Fibroblast of lung (primary cell): ENCODE measurements at regions not wholly inside any gene's neighbourhood (a gene's known extent, or its start where the extent isn't known, plus 50 kb on each side); places are given as distances from the start of the nearest gene placed in this dataset.

Experiments
- DNase-seq, 2 donors: peaks; one replicate each; pipeline versions ENCODE4 v3.0.0 to v3.0.0-alpha.2; 2010; ENCODE audit warnings: low read depth in 2 of 2
- H2AFZ ChIP-seq: 2 replicates; pipeline ENCODE4 v1.5.1; 2012; ENCODE audit warnings: low read length, control low read depth, inconsistent platforms
- H3K27ac ChIP-seq: 2 replicates; pipeline ENCODE4 v1.5.1; 2011; ENCODE audit warnings: low read length, control low read depth; ENCODE audit not compliant: insufficient read depth
- H3K27me3 ChIP-seq: 2 replicates; pipeline ENCODE4 v1.5.1; 2011; ENCODE audit warnings: mild to moderate bottlenecking, low read length; ENCODE audit not compliant: control insufficient read depth, insufficient read depth
- H3K36me3 ChIP-seq: 2 replicates; pipeline ENCODE4 v1.5.1; 2011; ENCODE audit warnings: low read length; ENCODE audit not compliant: control insufficient read depth, insufficient read depth
- H3K4me1 ChIP-seq: 2 replicates; pipeline ENCODE4 v1.5.1; 2011; ENCODE audit warnings: low read length; ENCODE audit not compliant: control insufficient read depth, insufficient read depth; ENCODE audit errors: extremely low read depth
- H3K4me2 ChIP-seq: 2 replicates; pipeline ENCODE4 v1.5.1; 2011; ENCODE audit warnings: low read length, control low read depth; ENCODE audit not compliant: insufficient read depth; ENCODE audit errors: extremely low read depth
- H3K4me3 ChIP-seq, 4 experiments: fragments of 200-600 bp in 1 of 4; sonication (generic) in 1 of 4; replicated peaks in 1 of 4; 2 replicates each; pipeline ENCODE4 v1.5.1; 2011 to 2016; ENCODE audit warnings: low read length in 4 of 4, low read depth in 3 of 4, mild to moderate bottlenecking in 3 of 4, control low read depth in 2 of 4, inconsistent platforms in 1 of 4, mixed read lengths in 1 of 4; ENCODE audit not compliant: insufficient read depth in 1 of 4; ENCODE audit errors: control extremely low read depth in 1 of 4
- H3K79me2 ChIP-seq: 2 replicates; pipeline ENCODE4 v1.5.1; 2012; ENCODE audit warnings: mild to moderate bottlenecking, low read length, inconsistent platforms; ENCODE audit not compliant: control insufficient read depth, insufficient read depth
- H3K9ac ChIP-seq: 2 replicates; pipeline ENCODE4 v1.5.1; 2011; ENCODE audit warnings: mild to moderate bottlenecking, low read length, control low read depth; ENCODE audit not compliant: insufficient read depth
- H3K9me3 ChIP-seq: 2 replicates; pipeline ENCODE4 v1.5.1; 2012; ENCODE audit warnings: low read depth, low read length; ENCODE audit not compliant: control insufficient read depth, insufficient read depth
- H4K20me1 ChIP-seq: 2 replicates; pipeline ENCODE4 v1.5.1; 2011; ENCODE audit warnings: low read length; ENCODE audit not compliant: control insufficient read depth, insufficient read depth; ENCODE audit errors: extremely low read depth
- EZH2 ChIP-seq: IDR thresholded peaks from 2 replicates; pipeline ENCODE4 v1.5.1; 2012; ENCODE audit warnings: low read length, control low read depth, mild to moderate bottlenecking; ENCODE audit errors: missing control alignments
- TF ChIP-seq, protein P1 (sequence below), 2 donors: IDR thresholded peaks in 1 of 2; conservative IDR thresholded peaks in 1 of 2; 1 replicate in 1 of 2; 2 replicates in 1 of 2; pipeline ENCODE4 v1.5.1; 2011 to 2012; ENCODE audit warnings: low read length in 2 of 2, control low read depth in 1 of 2, inconsistent platforms in 1 of 2, low read depth in 1 of 2, mild to moderate bottlenecking in 1 of 2

DNA sequence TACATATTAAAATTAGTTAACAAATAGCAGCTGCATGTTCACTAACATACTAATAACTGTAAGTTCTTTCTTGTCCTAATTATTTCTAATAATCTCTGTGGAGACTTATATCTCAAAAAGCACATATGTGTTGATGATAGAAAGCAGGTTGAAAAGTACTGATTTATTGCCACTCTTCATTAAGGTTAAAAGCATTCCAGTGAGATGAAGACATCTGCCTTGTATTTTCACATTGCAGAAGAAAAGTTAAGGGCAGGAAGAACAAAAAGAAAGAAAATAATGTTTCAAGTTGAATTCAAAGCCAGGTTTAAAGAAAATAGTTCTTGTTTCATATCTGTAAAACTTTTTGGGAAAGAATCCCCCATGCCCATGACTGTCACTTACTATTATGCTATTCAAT, 429.9 kb downstream of the MTX2 start:
- Histone ChIP-seq H3K4me1 (no peaks in the 10 kb centered on the region), H3K4me3 (no peak overlapping the region), H4K20me1 (no peaks in the 10 kb centered on the region), H2AFZ (no peak overlapping the region), H3K9ac (no peak overlapping the region), H3K79me2 (no peaks in the 10 kb centered on the region), H3K4me2 (no peak overlapping the region), H3K27ac (no peak overlapping the region), H3K9me3 (no peaks in the 10 kb centered on the region), H3K27me3 (no peaks in the 10 kb centered on the region), H3K36me3 (no peaks in the 10 kb centered on the region)
- no peak for DNase-seq
- TF ChIP-seq, protein P1, sequence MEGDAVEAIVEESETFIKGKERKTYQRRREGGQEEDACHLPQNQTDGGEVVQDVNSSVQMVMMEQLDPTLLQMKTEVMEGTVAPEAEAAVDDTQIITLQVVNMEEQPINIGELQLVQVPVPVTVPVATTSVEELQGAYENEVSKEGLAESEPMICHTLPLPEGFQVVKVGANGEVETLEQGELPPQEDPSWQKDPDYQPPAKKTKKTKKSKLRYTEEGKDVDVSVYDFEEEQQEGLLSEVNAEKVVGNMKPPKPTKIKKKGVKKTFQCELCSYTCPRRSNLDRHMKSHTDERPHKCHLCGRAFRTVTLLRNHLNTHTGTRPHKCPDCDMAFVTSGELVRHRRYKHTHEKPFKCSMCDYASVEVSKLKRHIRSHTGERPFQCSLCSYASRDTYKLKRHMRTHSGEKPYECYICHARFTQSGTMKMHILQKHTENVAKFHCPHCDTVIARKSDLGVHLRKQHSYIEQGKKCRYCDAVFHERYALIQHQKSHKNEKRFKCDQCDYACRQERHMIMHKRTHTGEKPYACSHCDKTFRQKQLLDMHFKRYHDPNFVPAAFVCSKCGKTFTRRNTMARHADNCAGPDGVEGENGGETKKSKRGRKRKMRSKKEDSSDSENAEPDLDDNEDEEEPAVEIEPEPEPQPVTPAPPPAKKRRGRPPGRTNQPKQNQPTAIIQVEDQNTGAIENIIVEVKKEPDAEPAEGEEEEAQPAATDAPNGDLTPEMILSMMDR (conservative IDR thresholded peaks at IDR 0.05 in 1 of 2, IDR thresholded peaks at IDR 0.05 in 1 of 2; ENCODE audit: low read depth in 1 of 2, low read length in 2 of 2) = no peak
- no peak for TF ChIP-seq EZH2

DNA sequence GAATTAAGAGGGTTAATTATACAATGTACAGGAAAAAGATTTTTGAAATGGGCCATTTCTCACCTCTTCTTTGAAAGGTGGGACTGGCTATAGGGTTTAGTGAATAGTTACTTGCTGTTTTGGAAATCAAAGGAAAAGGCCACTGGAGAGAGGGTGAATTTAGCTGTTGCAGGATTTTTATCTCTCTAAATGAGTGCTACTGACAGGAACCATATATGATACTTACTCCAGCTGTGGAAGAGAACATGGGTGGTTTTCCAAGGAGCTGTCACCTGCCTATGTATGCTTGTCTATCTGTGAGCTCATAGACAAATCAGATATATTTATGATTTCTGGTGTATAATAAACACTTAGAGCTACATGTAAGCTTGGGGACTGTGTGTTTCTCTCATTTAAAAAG, 430.4 kb downstream of the MTX2 start:
- Histone ChIP-seq H3K9ac (no peak overlapping the region), H4K20me1 (no peaks in the 10 kb centered on the region), H3K4me2 (no peak overlapping the region), H2AFZ (no peak overlapping the region), H3K79me2 (no peaks in the 10 kb centered on the region), H3K27ac (no peak overlapping the region), H3K4me3 (no peak overlapping the region), H3K36me3 (no peaks in the 10 kb centered on the region), H3K27me3 (no peaks in the 10 kb centered on the region), H3K9me3 (no peaks in the 10 kb centered on the region), H3K4me1 (no peaks in the 10 kb centered on the region)
- DNase-seq = no peak
- no peak for TF ChIP-seq EZH2
- TF ChIP-seq, protein P1 (conservative IDR thresholded peaks at IDR 0.05 in 1 of 2, IDR thresholded peaks at IDR 0.05 in 1 of 2; ENCODE audit: low read depth in 1 of 2, low read length in 2 of 2) = no peak

DNA sequence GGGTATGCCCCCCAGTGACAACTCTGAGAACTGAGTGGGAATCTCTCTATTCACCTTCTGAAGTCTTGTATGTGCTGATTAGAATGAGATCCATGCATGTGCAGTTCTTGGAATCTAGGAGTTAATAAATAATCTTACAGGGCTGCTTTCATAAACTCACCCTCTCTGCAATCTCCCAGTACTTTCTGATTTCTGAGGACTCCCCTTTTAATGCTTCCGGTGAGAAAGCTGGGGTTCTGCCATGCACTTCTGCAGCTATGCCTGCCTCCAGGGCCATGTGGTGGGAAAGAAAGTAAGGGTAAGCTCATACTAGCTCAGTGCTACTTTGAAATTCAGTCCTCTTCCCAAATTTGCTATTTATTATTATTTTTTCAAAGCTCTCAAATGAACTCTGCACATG, 432.9 kb downstream of the MTX2 start:
- no peak for DNase-seq
- H2AFZ ChIP-seq = no peak overlapping the region
- no peak overlapping the region for H3K9ac ChIP-seq
- H4K20me1 ChIP-seq = no peaks in the 10 kb centered on the region
- H3K9me3 ChIP-seq = no peaks in the 10 kb centered on the region
- H3K27me3 ChIP-seq = no peaks in the 10 kb centered on the region
- H3K27ac ChIP-seq = no peak overlapping the region
- H3K36me3 ChIP-seq = no peaks in the 10 kb centered on the region
- no peak overlapping the region for H3K4me2 ChIP-seq
- no peak overlapping the region for H3K4me3 ChIP-seq
- H3K4me1 ChIP-seq = no peaks in the 10 kb centered on the region
- TF ChIP-seq, protein P1 (conservative IDR thresholded peaks at IDR 0.05 in 1 of 2, IDR thresholded peaks at IDR 0.05 in 1 of 2; ENCODE audit: low read depth in 1 of 2, low read length in 2 of 2) = no peak
- no peak for TF ChIP-seq EZH2
- H3K79me2 ChIP-seq = no peaks in the 10 kb centered on the region
